ENCODE measurements at regions not wholly inside any gene's neighbourhood (a gene's known extent, or its start where the extent isn't known, plus 50 kb on each side); places are given as distances from the start of the nearest gene placed in this dataset.

GRCh38 chr6:151701911-151702562 lies 105.4 kb upstream of the ESR1 start:
- no peak for DNase-seq (ENCODE audit: low read depth)

- DNase-seq (ENCODE audit: low read depth) = no peak
Measured at GRCh38 chr6:151702851-151703658, 104.4 kb upstream of the ESR1 start.

- DNase-seq (ENCODE audit: low read depth) = no peak
Measured at GRCh38 chr6:151704383-151704782, 103.1 kb upstream of the ESR1 start.

GRCh38 chr6:151705993-151706733 lies 101.3 kb upstream of the ESR1 start:
- DNase-seq (ENCODE audit: low read depth) = no peak

GRCh38 chr6:151709329-151709728 lies 98.2 kb upstream of the ESR1 start:
- DNase-seq (ENCODE audit: low read depth) = no peak

- DNase-seq (ENCODE audit: low read depth) = no peak
Measured at GRCh38 chr6:151716526-151716932, 91.0 kb upstream of the ESR1 start.

- no peak for DNase-seq (ENCODE audit: low read depth)
Measured at GRCh38 chr6:151719070-151719469, 88.4 kb upstream of the ESR1 start.

- DNase-seq (ENCODE audit: low read depth) = no peak
Measured at GRCh38 chr6:151721146-151721545, 86.3 kb upstream of the ESR1 start.

- DNase-seq (ENCODE audit: low read depth) = no peak
Measured at GRCh38 chr6:151721671-151722070, 85.8 kb upstream of the ESR1 start.

- DNase-seq (ENCODE audit: low read depth) = no peak
Measured at GRCh38 chr6:151722342-151722741, 85.1 kb upstream of the ESR1 start.

- DNase-seq (ENCODE audit: low read depth) = peak; percentile 3
Measured at GRCh38 chr6:151723152-151723551, 84.3 kb upstream of the ESR1 start.

GRCh38 chr6:151729829-151730495 lies 77.5 kb upstream of the ESR1 start:
- no peak for DNase-seq (ENCODE audit: low read depth)

GRCh38 chr6:151730496-151730870 lies 77.0 kb upstream of the ESR1 start:
- DNase-seq (ENCODE audit: low read depth) = no peak

GRCh38 chr6:151731313-151731712 lies 76.2 kb upstream of the ESR1 start:
- DNase-seq (ENCODE audit: low read depth) = no peak

GRCh38 chr6:151733680-151734320 lies 73.7 kb upstream of the ESR1 start:
- no peak for DNase-seq (ENCODE audit: low read depth)

GRCh38 chr6:151738267-151738666 lies 69.2 kb upstream of the ESR1 start:
- no peak for DNase-seq (ENCODE audit: low read depth)

- DNase-seq (ENCODE audit: low read depth) = no peak
Measured at GRCh38 chr6:151738960-151739359, 68.5 kb upstream of the ESR1 start.

GRCh38 chr6:151740820-151741219 lies 66.7 kb upstream of the ESR1 start:
- no peak for DNase-seq (ENCODE audit: low read depth)

- DNase-seq (ENCODE audit: low read depth) = no peak
Measured at GRCh38 chr6:151747896-151748295, 59.6 kb upstream of the ESR1 start.

GRCh38 chr6:151749341-151749740 lies 58.1 kb upstream of the ESR1 start:
- DNase-seq (ENCODE audit: low read depth) = no peak

- no peak for DNase-seq (ENCODE audit: low read depth)
Measured at GRCh38 chr6:151753581-151753980, 53.9 kb upstream of the ESR1 start.

- no peak for DNase-seq (ENCODE audit: low read depth)
Measured at GRCh38 chr6:151757506-151757955, 50.0 kb upstream of the ESR1 start.
